Activated naive CD4-positive, alpha-beta T cell (primary cell): ENCODE measurements at regions not wholly inside any gene's neighbourhood (a gene's known extent, or its start where the extent isn't known, plus 50 kb on each side); places are given as distances from the start of the nearest gene placed in this dataset.
"Not testable (repeated sequence)": the region's sequence is repeated elsewhere in the genome, so short reads cannot be mapped to it uniquely, and the experiment has no call there.

Source experiments
- DNase-seq, 4 experiments: peaks; one replicate each; lab custom pipeline; 2025; lab: John Stamatoyannopoulos, UW

DNA sequence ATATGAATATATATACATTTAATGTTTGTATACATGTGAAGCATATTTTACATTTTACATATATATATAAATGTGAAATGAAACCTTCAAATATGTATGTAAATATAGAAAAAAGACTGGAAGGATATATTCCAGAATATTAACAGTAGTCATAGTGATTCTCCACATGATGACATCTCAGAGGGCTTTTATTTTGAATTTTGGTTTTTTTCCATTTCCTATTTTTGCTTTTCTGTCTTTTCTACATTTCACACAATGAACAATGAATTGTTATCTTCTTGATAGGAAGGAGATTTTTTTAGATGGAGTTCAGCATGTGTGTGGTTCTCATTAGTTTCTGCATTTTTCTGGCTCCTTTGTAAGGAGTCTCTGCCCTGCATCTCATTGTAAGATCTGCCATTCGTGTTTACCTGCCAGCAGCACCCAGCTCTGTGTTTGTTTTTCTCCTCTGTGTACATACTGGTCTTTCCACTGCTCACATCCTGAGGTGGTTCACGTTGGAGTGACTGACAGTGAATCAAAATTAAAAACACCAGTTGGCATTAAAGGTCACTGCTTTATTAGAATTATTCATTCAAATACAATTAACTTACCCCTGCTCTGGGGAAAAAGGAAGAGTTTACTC is 425.3 kb upstream of the MDFIC2 start:
- no peak for DNase-seq

DNA sequence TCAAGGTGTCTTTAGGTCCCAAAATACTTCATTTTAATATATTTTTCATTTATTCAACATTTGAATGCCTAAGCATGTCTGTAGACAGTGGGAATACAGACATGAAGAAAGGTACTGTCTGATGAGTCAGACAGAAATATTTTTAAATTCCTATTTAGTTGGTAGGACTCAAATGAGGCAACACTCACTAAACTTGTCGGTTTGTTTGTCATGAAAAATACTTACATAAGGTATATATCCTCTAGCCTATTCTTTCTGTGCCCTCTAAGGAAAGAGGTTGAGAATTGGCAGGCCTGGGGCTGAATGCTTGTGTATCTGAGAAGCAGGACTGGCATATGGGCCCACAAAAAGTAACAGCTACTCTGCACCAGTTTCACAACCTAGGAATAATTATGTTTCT is 423.6 kb upstream of the MDFIC2 start:
- no peak for DNase-seq

- no peak for DNase-seq
Observed at GRCh38 chr3:70734756-70735155, 422.3 kb upstream of the MDFIC2 start.

GRCh38 chr3:70731046-70731445 is 418.6 kb upstream of the MDFIC2 start:
- DNase-seq: no peak

- no peak for DNase-seq
Observed at GRCh38 chr3:70729845-70730244, 417.4 kb upstream of the MDFIC2 start.

GRCh38 chr3:70728311-70728710 is 415.9 kb upstream of the MDFIC2 start:
- no peak for DNase-seq

DNA sequence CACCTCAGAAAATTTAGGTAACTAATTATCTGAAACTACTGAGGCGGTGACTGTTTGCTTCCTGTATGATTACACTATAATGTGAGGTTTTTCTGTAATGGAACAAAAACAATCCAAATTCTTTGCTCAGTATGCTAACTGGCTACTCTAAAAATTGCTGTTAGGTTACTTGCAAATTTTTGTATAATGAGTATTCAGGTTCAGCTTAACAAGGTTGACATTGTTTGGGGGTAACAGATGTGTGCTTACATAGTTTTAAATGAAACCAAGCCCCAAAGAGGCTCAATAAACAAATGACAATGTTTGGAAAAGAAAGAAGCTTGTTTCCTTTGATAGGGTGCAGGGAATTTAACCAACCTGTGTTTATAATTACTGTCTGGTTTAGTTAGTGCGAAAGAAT is 414.5 kb upstream of the MDFIC2 start:
- no peak for DNase-seq

- no peak for DNase-seq
Observed at GRCh38 chr3:70726096-70726938, 413.9 kb upstream of the MDFIC2 start.

DNA sequence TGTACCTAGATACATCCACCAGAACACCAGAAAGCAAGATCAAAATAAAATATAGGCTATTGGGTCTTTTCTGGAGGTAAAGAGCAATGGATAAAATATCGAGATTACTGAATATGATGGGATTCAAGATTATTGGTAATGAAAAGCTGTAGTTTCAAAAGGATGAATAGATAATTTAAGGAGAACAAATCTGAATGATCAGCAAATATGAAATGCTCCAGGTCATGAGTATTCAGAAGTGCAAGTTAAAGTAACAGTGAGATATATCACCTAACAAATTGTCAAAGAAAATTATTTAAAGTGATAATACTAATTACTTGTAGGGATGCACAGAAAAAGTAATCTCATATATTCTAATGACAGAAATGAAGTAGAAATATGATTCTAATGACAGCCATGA is 409.6 kb upstream of the MDFIC2 start:
- DNase-seq: no peak

DNA sequence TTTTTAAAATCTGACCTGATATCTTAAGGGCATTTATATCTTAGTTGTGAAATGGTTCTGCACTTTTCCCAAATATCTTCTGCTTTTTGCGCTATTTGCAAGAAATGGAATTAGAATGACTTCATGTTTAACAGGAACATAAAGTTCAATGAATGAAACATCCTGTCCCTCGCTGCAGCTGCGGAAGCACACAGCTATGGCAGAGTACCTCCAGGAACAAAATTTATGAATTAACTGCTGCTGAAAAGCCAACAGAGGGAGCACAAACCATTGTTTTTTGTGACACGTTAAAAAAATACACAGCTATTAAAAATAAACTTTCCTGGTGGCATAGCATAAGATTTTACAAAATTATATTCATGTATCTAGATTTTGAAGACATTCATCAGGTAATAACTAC is 404.4 kb upstream of the MDFIC2 start:
- DNase-seq: no peak

DNA sequence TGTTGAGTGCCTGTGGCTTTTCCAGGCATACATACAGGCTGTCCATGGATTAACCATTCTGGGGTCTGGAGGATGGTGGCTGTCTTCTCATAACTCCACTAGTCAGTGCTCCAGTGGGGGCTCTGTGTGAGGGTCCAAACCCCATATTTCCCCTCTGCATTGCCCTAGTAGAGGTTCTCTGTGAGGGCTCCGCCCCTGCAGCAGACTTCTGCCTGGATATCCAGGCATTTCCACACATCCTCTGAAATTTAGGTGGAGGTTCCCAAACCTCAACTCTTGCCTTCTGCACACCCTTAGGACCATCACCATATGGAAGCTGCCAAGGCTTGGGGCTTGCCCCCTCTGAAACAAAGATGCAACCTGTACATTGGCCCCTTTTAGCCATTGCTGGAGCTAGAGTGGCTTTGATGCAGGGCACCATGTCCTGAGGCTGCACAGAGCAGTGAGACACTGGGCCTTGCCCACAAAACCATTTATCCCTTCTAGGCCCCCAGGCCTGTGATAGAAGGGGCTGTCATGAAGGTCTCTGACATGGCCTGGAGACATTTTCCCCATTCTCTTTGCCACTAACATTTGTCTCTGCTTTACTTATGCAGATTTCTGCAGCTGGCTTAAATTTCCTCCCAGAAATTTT is 400.1 kb upstream of the MDFIC2 start:
- DNase-seq: no peak

DNA sequence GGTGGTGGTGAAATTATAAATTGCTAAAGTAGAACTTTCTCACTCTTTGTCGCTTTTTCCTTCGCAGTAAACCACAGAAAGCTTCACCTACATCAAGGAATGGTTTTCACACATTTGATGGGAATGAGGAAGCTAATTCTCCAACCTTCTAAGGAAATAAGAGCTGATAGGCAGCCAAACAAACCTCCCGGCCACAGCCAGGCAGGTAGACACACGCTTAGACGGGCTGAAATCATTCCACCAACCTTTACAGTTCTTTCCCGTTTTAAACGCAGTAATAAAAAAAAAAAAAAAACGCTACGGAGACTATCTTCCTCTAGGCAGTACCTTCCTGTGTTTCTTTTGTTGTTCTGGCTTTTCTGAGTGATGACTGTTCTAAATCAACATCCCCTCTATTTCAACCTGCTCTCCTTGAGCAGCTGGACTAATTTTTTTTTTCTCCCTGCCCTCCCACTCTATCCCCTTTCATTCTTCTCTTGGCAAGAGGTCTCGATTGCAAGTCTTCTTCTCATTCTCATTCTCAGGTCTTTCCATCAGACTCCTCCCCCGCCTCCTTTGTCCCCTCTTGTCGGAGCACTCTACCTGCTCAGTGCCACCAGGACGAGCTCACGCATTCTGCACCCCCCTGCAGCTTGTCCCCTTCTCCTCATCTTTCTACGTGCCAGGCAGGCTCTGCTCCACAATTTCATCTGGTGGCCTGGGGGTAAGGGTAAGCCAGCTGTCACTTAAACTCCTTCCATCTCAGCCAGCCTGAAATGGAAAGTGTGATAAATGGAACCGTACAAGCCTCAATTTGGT is 391.1 kb upstream of the MDFIC2 start:
- no peak for DNase-seq

DNA sequence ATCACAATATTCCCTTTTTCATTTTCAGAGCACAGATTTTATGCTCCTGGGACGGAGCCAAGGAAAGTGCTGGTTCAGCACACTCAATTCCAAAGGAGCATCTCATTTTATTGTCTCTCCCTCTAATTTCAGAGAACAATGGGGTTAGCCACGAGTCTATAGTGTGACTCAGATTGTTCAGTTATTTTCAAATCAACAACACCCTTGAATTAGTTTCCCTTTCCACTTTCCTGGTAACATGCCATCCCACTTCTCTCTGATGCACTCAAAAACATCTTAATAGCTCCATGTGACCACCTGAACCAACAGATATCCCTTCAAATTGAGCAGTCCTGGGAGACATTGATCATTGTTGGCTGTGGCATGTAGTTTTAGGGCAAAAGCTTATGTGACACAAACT is 389.7 kb upstream of the MDFIC2 start:
- no peak for DNase-seq

- no peak for DNase-seq
Observed at GRCh38 chr3:70684701-70685100, 372.3 kb upstream of the MDFIC2 start.

DNA sequence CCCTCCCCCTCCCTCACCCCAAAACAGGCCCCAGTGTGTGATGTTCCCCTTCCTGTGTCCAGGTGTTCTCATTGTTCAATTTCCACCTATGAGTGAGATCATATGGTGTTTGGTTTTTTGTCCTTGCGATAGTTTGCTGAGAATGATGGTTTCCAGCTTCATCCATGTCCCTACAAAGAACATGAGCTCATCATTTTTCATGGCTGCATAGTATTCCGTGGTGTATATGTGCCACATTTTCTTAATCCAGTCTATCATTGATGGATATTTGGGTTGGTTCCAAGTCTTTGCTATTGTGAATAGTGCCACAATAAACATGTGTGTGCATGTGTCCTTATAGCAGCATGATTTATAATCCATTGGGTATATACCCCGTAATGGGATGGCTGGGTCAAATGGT is 363.4 kb upstream of the MDFIC2 start:
- not testable (repeated sequence) for DNase-seq

DNA sequence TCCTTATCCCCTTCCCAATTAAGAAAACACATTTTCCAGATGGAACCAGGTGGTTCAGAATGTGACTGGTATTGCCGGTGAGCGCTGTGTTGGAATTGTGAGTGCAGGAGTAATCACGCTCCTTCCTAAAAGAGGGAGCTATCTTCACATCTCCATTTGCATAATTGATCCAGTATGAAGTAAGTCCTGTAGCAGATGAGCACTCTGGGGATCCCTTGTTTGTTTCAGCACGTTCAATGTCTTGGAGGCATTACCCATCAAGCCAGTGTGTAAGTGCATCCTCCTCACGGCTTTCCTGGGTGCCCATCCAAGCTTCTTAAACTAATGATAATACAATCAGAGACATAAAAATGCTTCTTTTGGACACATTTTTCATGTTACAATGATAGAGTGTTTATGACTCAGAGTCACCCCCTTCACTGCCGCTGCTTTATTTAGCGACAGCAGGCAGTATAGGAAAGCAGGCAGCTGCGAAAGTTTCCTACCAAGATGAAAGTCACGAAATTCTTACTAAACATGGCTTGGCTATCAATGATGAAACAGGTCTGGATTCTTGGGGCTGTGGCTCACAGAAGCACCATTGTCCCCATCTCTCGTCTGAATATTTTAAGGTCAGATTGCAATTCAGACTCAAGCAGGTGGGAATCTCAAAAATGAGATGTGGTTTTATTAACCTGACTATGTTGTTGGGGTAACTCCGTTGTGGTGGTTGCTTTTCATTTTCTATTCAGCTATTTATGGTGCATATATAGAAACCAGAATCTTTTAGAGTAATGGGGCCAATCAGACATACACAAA is 346.3 kb upstream of the MDFIC2 start:
- no peak for DNase-seq

- DNase-seq: no peak
Observed at GRCh38 chr3:70657454-70657853, 345.0 kb upstream of the MDFIC2 start.

- DNase-seq: no peak
Observed at GRCh38 chr3:70647823-70648222, 335.4 kb upstream of the MDFIC2 start.

- DNase-seq: no peak
Observed at GRCh38 chr3:70647094-70647493, 334.7 kb upstream of the MDFIC2 start.

GRCh38 chr3:70646635-70647034 is 334.2 kb upstream of the MDFIC2 start:
- no peak for DNase-seq

- DNase-seq: no peak
Observed at GRCh38 chr3:70640481-70640880, 328.0 kb upstream of the MDFIC2 start.

GRCh38 chr3:70635301-70635700 is 322.9 kb upstream of the MDFIC2 start:
- no peak for DNase-seq
